Cardiac muscle cell (in vitro differentiated cells and primary cell): ENCODE measurements at regions not wholly inside any gene's neighbourhood (a gene's known extent, or its start where the extent isn't known, plus 50 kb on each side); places are given as distances from the start of the nearest gene placed in this dataset.

Experiments used
- DNase-seq, 2 donors: peaks; one replicate each; pipeline versions ENCODE4 v3.0.0 to v3.0.0-alpha.2; 2010 to 2017; ENCODE audit warnings: low read depth in 1 of 2, low spot score in 1 of 2
- H3K27ac ChIP-seq: fragments of 200-600 bp; sonication (generic); 2 replicates; pipeline ENCODE4 v1.5.1; 2016
- H3K27me3 ChIP-seq: fragments of 200-600 bp; sonication (generic); 2 replicates; pipeline ENCODE4 v1.6.0; 2016; ENCODE audit warnings: control low read depth
- H3K36me3 ChIP-seq: fragments of 200-600 bp; sonication (generic); 2 replicates; pipeline ENCODE4 v1.5.1; 2016; ENCODE audit warnings: control low read depth
- H3K4me1 ChIP-seq: fragments of 200-600 bp; sonication (generic); 2 replicates; pipeline ENCODE4 v1.8.1; 2017; ENCODE audit warnings: low read depth, mild to moderate bottlenecking, mixed run types
- H3K4me3 ChIP-seq: fragments of 200-600 bp; sonication (generic); 2 replicates; pipeline ENCODE4 v1.5.1; 2016; ENCODE audit warnings: mild to moderate bottlenecking
- H3K9me3 ChIP-seq: fragments of 200-600 bp; sonication (generic); 2 replicates; pipeline ENCODE4 v1.5.1; 2017; ENCODE audit warnings: low read depth, mild to moderate bottlenecking, control low read depth
- TF ChIP-seq, protein P1 (sequence below): IDR thresholded peaks from 2 replicates; pipeline ENCODE4 v1.5.1; 2012; ENCODE audit warnings: low read depth, mild to moderate bottlenecking, low read length

DNA sequence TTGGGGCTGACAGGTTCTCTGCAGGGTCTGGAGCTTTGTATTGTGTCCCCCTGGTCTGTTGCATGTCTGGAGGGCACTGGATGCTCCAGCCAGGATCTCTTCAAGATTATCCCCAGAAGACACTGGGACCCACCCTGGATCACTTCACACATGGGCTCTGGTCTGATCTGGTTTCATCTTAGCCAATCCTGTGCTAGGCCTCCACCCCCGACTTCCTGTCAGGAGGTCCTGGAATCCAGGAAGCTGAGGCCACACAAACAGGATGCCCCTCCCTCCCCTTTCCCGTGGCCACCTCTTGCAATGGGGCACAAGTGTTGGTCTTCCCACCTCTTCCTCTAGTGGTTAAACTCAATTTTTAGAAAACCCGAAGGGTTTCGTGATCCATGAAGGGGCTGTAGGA is 242.6 kb upstream of the MVB12B start:
- Histone ChIP-seq H3K36me3 (no peaks in the 10 kb centered on the region), H3K27ac (no peak overlapping the region), H3K4me1 (no peaks in the 10 kb centered on the region), H3K27me3 (peaks cover 7% of the 10 kb centered on the region), H3K9me3 (no peaks in the 10 kb centered on the region), H3K4me3 (no peak overlapping the region)
- DNase-seq: no peak
- TF ChIP-seq, protein P1, sequence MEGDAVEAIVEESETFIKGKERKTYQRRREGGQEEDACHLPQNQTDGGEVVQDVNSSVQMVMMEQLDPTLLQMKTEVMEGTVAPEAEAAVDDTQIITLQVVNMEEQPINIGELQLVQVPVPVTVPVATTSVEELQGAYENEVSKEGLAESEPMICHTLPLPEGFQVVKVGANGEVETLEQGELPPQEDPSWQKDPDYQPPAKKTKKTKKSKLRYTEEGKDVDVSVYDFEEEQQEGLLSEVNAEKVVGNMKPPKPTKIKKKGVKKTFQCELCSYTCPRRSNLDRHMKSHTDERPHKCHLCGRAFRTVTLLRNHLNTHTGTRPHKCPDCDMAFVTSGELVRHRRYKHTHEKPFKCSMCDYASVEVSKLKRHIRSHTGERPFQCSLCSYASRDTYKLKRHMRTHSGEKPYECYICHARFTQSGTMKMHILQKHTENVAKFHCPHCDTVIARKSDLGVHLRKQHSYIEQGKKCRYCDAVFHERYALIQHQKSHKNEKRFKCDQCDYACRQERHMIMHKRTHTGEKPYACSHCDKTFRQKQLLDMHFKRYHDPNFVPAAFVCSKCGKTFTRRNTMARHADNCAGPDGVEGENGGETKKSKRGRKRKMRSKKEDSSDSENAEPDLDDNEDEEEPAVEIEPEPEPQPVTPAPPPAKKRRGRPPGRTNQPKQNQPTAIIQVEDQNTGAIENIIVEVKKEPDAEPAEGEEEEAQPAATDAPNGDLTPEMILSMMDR: no peak

DNA sequence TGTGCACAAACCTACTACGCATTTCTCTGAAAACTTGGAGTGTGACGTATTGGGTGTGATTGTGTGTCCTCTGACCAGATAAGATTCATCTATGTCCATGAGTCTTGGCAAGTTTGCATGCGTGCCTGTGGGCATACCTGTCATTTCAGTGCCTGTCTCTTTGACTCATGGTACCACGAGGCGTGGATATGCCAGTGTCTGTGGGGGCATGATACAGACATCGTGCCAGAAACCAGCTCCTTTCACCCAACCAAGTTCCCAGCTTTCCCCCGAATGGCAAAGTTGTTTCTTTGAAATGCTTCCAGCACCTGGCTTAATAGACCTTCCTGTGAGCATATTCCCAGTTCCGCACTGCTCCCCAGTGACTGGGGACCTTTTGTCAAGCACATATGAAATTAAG is 241.9 kb upstream of the MVB12B start:
- Histone ChIP-seq H3K9me3 (no peaks in the 10 kb centered on the region), H3K4me3 (no peak overlapping the region), H3K4me1 (no peaks in the 10 kb centered on the region), H3K36me3 (no peaks in the 10 kb centered on the region), H3K27ac (no peak overlapping the region), H3K27me3 (peaks cover 7% of the 10 kb centered on the region)
- DNase-seq: no peak
- TF ChIP-seq, protein P1: no peak

DNA sequence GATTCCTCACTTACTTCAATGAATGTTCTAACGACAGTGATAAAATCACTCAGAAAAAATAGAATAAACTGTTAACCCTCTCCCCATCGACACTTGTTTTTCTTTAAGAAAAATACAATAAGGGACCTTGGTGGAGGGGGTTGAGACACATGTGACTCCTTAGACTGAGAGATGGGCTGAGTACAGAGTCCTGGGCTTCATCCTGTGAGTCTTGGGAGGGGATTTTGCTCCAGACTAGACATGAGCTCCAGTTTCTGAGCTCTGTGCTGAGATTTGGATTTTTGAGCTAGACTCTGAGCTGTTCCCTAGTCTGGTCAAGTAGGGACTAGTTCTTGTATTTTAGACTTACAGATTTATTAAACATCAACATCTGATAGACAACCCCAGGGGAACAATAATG is 241.5 kb upstream of the MVB12B start:
- Histone ChIP-seq H3K4me3 (no peak overlapping the region), H3K36me3 (no peaks in the 10 kb centered on the region), H3K4me1 (no peaks in the 10 kb centered on the region), H3K27me3 (peaks cover 7% of the 10 kb centered on the region), H3K9me3 (no peaks in the 10 kb centered on the region), H3K27ac (no peak overlapping the region)
- DNase-seq: no peak
- TF ChIP-seq, protein P1: no peak

DNA sequence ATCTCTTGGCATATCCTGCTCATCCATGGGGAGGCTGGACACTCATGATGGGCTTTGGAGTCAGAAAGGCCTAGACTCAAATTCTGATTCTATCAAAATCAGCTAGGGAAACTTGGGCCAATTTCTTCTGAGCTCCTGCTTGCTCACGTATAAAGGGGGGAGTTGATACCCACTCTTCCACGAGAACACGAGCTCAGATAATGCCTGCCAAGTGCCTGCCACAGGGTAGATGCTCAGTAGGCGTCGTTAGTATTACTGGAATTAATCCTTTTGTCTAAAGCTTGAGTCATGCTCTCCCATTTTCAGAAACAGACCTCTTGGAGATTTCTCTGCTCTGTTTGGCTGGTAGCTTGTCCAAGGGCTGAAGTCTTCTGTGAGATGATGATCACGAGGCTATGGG is 238.3 kb upstream of the MVB12B start:
- DNase-seq: no peak
- no peak overlapping the region for H3K27ac ChIP-seq
- peaks cover 7% of the 10 kb centered on the region for H3K27me3 ChIP-seq
- H3K9me3 ChIP-seq: no peaks in the 10 kb centered on the region
- TF ChIP-seq, protein P1: no peak
- no peaks in the 10 kb centered on the region for H3K36me3 ChIP-seq
- no peaks in the 10 kb centered on the region for H3K4me1 ChIP-seq
- H3K4me3 ChIP-seq: no peak overlapping the region

DNA sequence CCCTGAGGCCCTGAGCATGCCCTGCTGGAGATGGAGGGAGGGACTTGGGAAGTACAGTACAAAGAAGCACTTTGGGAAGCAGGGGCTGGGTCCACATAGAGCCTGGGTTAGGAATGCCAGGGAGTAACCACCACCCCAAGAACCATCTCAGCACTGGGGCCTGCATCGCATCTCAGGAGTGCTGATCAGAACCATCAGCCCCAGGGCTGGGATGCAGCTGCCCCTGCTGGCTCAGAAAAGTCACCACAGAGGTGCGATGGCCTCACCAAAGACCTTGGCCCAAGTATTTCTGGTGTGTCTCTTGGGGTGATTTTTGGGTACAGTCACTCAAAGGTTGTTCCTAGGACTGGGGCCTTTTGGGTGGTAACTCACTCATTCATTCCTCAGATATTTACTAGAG is 236.8 kb upstream of the MVB12B start:
- Histone ChIP-seq H3K4me3 (no peak overlapping the region), H3K4me1 (no peaks in the 10 kb centered on the region), H3K9me3 (no peaks in the 10 kb centered on the region), H3K36me3 (no peaks in the 10 kb centered on the region), H3K27me3 (peaks cover 7% of the 10 kb centered on the region), H3K27ac (no peak overlapping the region)
- TF ChIP-seq, protein P1: no peak
- no peak for DNase-seq

DNA sequence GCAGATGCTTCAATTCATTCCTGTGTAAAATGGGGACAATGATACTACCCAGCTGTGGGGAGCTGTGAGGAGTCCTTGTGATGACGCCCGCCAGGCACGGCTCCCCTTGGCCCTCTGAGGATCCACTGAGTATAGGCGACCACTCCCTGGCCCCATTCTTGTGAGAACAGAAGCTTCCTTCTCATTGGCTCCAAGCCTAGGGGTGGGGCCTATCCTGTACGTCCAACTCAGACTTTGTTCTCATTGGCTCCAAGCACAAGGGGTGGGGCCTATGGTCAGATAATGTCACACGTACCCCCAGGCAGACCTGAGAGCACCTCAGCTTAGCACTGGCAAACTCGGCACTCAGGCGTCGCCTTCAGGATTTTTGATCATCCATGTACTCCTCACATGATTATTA is 232.9 kb upstream of the MVB12B start:
- H3K36me3 ChIP-seq: no peaks in the 10 kb centered on the region
- no peaks in the 10 kb centered on the region for H3K4me1 ChIP-seq
- H3K27ac ChIP-seq: no peak overlapping the region
- no peaks in the 10 kb centered on the region for H3K9me3 ChIP-seq
- H3K4me3 ChIP-seq: no peak overlapping the region
- no peaks in the 10 kb centered on the region for H3K27me3 ChIP-seq
- TF ChIP-seq, protein P1: no peak
- DNase-seq: no peak
